Midbrain (tissue), 1 donor: ENCODE measurements at regions not wholly inside any gene's neighbourhood (a gene's known extent, or its start where the extent isn't known, plus 50 kb on each side); places are given as distances from the start of the nearest gene placed in this dataset.
"Not testable (repeated sequence)": the region's sequence is repeated elsewhere in the genome, so short reads cannot be mapped to it uniquely, and the experiment has no call there.

Experiments
- DNase-seq: peaks from one replicate; lab custom pipeline; 2025; lab: John Stamatoyannopoulos, UW

GRCh38 chrX:42442745-42443144 lies 335.2 kb downstream of the PPP1R2C start:
- no peak for DNase-seq

GRCh38 chrX:42437211-42437610 lies 340.8 kb downstream of the PPP1R2C start:
- no peak for DNase-seq

- DNase-seq: no peak
These were observed 343.4 kb downstream of the PPP1R2C start for GRCh38 chrX:42434458-42435166.

GRCh38 chrX:42432552-42432951 lies 345.4 kb downstream of the PPP1R2C start:
- DNase-seq: no peak

- DNase-seq: no peak
These were observed 355.0 kb downstream of the PPP1R2C start for GRCh38 chrX:42422961-42423360.

GRCh38 chrX:42420426-42420825 lies 357.5 kb downstream of the PPP1R2C start:
- no peak for DNase-seq

- no peak for DNase-seq
These were observed 362.3 kb downstream of the PPP1R2C start for GRCh38 chrX:42415636-42416035.

- DNase-seq: no peak
These were observed 363.9 kb downstream of the PPP1R2C start for GRCh38 chrX:42414057-42414456.

- DNase-seq: no peak
These were observed 378.3 kb downstream of the PPP1R2C start for GRCh38 chrX:42399632-42400024.

- no peak for DNase-seq
These were observed 378.9 kb downstream of the PPP1R2C start for GRCh38 chrX:42398967-42399631.

GRCh38 chrX:42396136-42396535 lies 381.8 kb downstream of the PPP1R2C start:
- DNase-seq: no peak

GRCh38 chrX:42392846-42393245 lies 385.1 kb downstream of the PPP1R2C start:
- DNase-seq: no peak

GRCh38 chrX:42386681-42387080 lies 391.3 kb downstream of the PPP1R2C start:
- DNase-seq: no peak

GRCh38 chrX:42385730-42386129 lies 392.2 kb downstream of the PPP1R2C start:
- DNase-seq: no peak

- DNase-seq: no peak
These were observed 393.0 kb downstream of the PPP1R2C start for GRCh38 chrX:42384956-42385355.

GRCh38 chrX:42378857-42379256 lies 399.1 kb downstream of the PPP1R2C start:
- no peak for DNase-seq

- DNase-seq: no peak
These were observed 402.9 kb downstream of the PPP1R2C start for GRCh38 chrX:42375086-42375485.

GRCh38 chrX:42366181-42366580 lies 411.8 kb downstream of the PPP1R2C start:
- no peak for DNase-seq

- no peak for DNase-seq
These were observed 415.7 kb downstream of the PPP1R2C start for GRCh38 chrX:42362219-42362618.

GRCh38 chrX:42342981-42343380 lies 419.6 kb upstream of the CASK start:
- not testable (repeated sequence) for DNase-seq
